Cardiac muscle cell (in vitro differentiated cells and primary cell): ENCODE measurements at regions not wholly inside any gene's neighbourhood (a gene's known extent, or its start where the extent isn't known, plus 50 kb on each side); places are given as distances from the start of the nearest gene placed in this dataset.

Source experiments
- DNase-seq, 2 donors: peaks; one replicate each; pipeline versions ENCODE4 v3.0.0 to v3.0.0-alpha.2; 2010 to 2017; ENCODE audit warnings: low read depth in 1 of 2, low spot score in 1 of 2
- H3K27ac ChIP-seq: fragments of 200-600 bp; sonication (generic); 2 replicates; pipeline ENCODE4 v1.5.1; 2016
- H3K27me3 ChIP-seq: fragments of 200-600 bp; sonication (generic); 2 replicates; pipeline ENCODE4 v1.6.0; 2016; ENCODE audit warnings: control low read depth
- H3K36me3 ChIP-seq: fragments of 200-600 bp; sonication (generic); 2 replicates; pipeline ENCODE4 v1.5.1; 2016; ENCODE audit warnings: control low read depth
- H3K4me1 ChIP-seq: fragments of 200-600 bp; sonication (generic); 2 replicates; pipeline ENCODE4 v1.8.1; 2017; ENCODE audit warnings: low read depth, mild to moderate bottlenecking, mixed run types
- H3K4me3 ChIP-seq: fragments of 200-600 bp; sonication (generic); 2 replicates; pipeline ENCODE4 v1.5.1; 2016; ENCODE audit warnings: mild to moderate bottlenecking
- H3K9me3 ChIP-seq: fragments of 200-600 bp; sonication (generic); 2 replicates; pipeline ENCODE4 v1.5.1; 2017; ENCODE audit warnings: low read depth, mild to moderate bottlenecking, control low read depth
- CTCF ChIP-seq: IDR thresholded peaks from 2 replicates; pipeline ENCODE4 v1.5.1; 2012; ENCODE audit warnings: low read depth, mild to moderate bottlenecking, low read length

GRCh38 chr3:28994161-28994905 is 286.5 kb upstream of the RBMS3 start:
- H3K4me3 ChIP-seq = no peak overlapping the region
- H3K4me1 ChIP-seq = no peaks in the 10 kb centered on the region
- H3K27me3 ChIP-seq = no peaks in the 10 kb centered on the region
- no peak for TF ChIP-seq CTCF
- no peaks in the 10 kb centered on the region for H3K36me3 ChIP-seq
- H3K9me3 ChIP-seq = no peaks in the 10 kb centered on the region
- no peak for DNase-seq
- no peak overlapping the region for H3K27ac ChIP-seq

GRCh38 chr3:29004885-29005599 is 275.8 kb upstream of the RBMS3 start:
- Histone ChIP-seq H3K27ac (no peak overlapping the region), H3K36me3 (no peaks in the 10 kb centered on the region), H3K4me3 (no peak overlapping the region), H3K27me3 (no peaks in the 10 kb centered on the region), H3K9me3 (no peaks in the 10 kb centered on the region), H3K4me1 (no peaks in the 10 kb centered on the region)
- DNase-seq = no peak
- TF ChIP-seq CTCF = no peak

GRCh38 chr3:29005862-29006261 is 275.0 kb upstream of the RBMS3 start:
- TF ChIP-seq CTCF = no peak
- Histone ChIP-seq H3K27ac (no peak overlapping the region), H3K27me3 (no peaks in the 10 kb centered on the region), H3K4me3 (no peak overlapping the region), H3K4me1 (no peaks in the 10 kb centered on the region), H3K9me3 (no peaks in the 10 kb centered on the region), H3K36me3 (no peaks in the 10 kb centered on the region)
- DNase-seq = no peak

- no peak for TF ChIP-seq CTCF
- H3K9me3 ChIP-seq = no peaks in the 10 kb centered on the region
- H3K36me3 ChIP-seq = no peaks in the 10 kb centered on the region
- H3K4me3 ChIP-seq = no peak overlapping the region
- no peaks in the 10 kb centered on the region for H3K27me3 ChIP-seq
- no peak for DNase-seq
- H3K27ac ChIP-seq = no peak overlapping the region
- no peaks in the 10 kb centered on the region for H3K4me1 ChIP-seq
These were observed 269.4 kb upstream of the RBMS3 start for GRCh38 chr3:29011441-29011840.

- TF ChIP-seq CTCF = no peak
- no peak for DNase-seq
- no peak overlapping the region for H3K4me3 ChIP-seq
- no peaks in the 10 kb centered on the region for H3K9me3 ChIP-seq
- H3K27ac ChIP-seq = no peak overlapping the region
- H3K27me3 ChIP-seq = no peaks in the 10 kb centered on the region
- H3K36me3 ChIP-seq = no peaks in the 10 kb centered on the region
- no peaks in the 10 kb centered on the region for H3K4me1 ChIP-seq
These were observed 268.9 kb upstream of the RBMS3 start for GRCh38 chr3:29011966-29012365.
